Stimulated activated CD4-positive, alpha-beta T cell treated with anti-CD3 and anti-CD28 coated beads, Interleukin-2, amount 100 ng/mL, for 24 hours (primary cell): ENCODE measurements at regions not wholly inside any gene's neighbourhood (a gene's known extent, or its start where the extent isn't known, plus 50 kb on each side); places are given as distances from the start of the nearest gene placed in this dataset.
"Not testable (repeated sequence)": the region's sequence is repeated elsewhere in the genome, so short reads cannot be mapped to it uniquely, and the experiment has no call there.

Experiments
- DNase-seq, 2 donors: peaks; one replicate each; pipeline ENCODE4 v3.0.0-alpha.2; 2020

- no peak for DNase-seq
These were observed 298.5 kb upstream of the PROX1 start for GRCh38 chr1:213689260-213689659.

- no peak for DNase-seq
These were observed 297.3 kb upstream of the PROX1 start for GRCh38 chr1:213690341-213690917.

- DNase-seq = no peak
These were observed 295.5 kb upstream of the PROX1 start for GRCh38 chr1:213692321-213692720.

- DNase-seq = no peak
These were observed 293.9 kb upstream of the PROX1 start for GRCh38 chr1:213693864-213694263.

- DNase-seq = no peak
These were observed 290.5 kb upstream of the PROX1 start for GRCh38 chr1:213697192-213697802.

- no peak for DNase-seq
These were observed 289.6 kb upstream of the PROX1 start for GRCh38 chr1:213698092-213698702.

GRCh38 chr1:213702703-213703102, 285.1 kb upstream of the PROX1 start:
- DNase-seq = no peak

GRCh38 chr1:213704941-213705340, 282.8 kb upstream of the PROX1 start:
- DNase-seq = no peak

GRCh38 chr1:213711833-213712490, 275.8 kb upstream of the PROX1 start:
- not testable (repeated sequence) for DNase-seq

GRCh38 chr1:213714645-213715044, 273.1 kb upstream of the PROX1 start:
- DNase-seq = no peak

- no peak for DNase-seq
These were observed 272.6 kb upstream of the PROX1 start for GRCh38 chr1:213715182-213715581.

GRCh38 chr1:213719462-213719861, 268.3 kb upstream of the PROX1 start:
- no peak for DNase-seq

GRCh38 chr1:213720032-213720431, 267.7 kb upstream of the PROX1 start:
- no peak for DNase-seq

- DNase-seq = no peak
These were observed 264.6 kb upstream of the PROX1 start for GRCh38 chr1:213723187-213723586.

GRCh38 chr1:213724640-213725536, 262.9 kb upstream of the PROX1 start:
- no peak for DNase-seq

GRCh38 chr1:213727853-213728592, 259.8 kb upstream of the PROX1 start:
- no peak for DNase-seq

GRCh38 chr1:213728593-213729536, 258.9 kb upstream of the PROX1 start:
- no peak for DNase-seq

GRCh38 chr1:213733705-213734104, 254.1 kb upstream of the PROX1 start:
- DNase-seq = no peak

- DNase-seq = no peak
These were observed 250.3 kb upstream of the PROX1 start for GRCh38 chr1:213737398-213738035.

GRCh38 chr1:213738658-213739057, 249.1 kb upstream of the PROX1 start:
- DNase-seq = no peak

- no peak for DNase-seq
These were observed 244.8 kb upstream of the PROX1 start for GRCh38 chr1:213742992-213743391.
